Thyroid gland (tissue), 4 donors: ENCODE measurements at regions not wholly inside any gene's neighbourhood (a gene's known extent, or its start where the extent isn't known, plus 50 kb on each side); places are given as distances from the start of the nearest gene placed in this dataset.

Source experiments
- CTCF ChIP-seq, 6 experiments: fragments of 200-600 bp in 3 of 6; fragments of 450-650 bp in 3 of 6; sonication (generic) in 3 of 6; IDR thresholded peaks; one replicate each; pipeline ENCODE4 v1.5.1; 2016 to 2019; ENCODE audit warnings: antibody characterized with exemption in 6 of 6, mild to moderate bottlenecking in 2 of 6, inconsistent platforms in 1 of 6, moderate library complexity in 1 of 6
- POLR2A ChIP-seq, 2 donors: fragments of 450-650 bp; IDR thresholded peaks; one replicate each; pipeline ENCODE4 v1.6.1; 2017; ENCODE audit warnings: antibody characterized with exemption in 2 of 2, mild to moderate bottlenecking in 2 of 2, moderate library complexity in 1 of 2

GRCh38 chr6:26305641-26305969 lies 59.4 kb upstream of the BTN3A2 start:
- TF ChIP-seq POLR2A (IDR thresholded peaks at IDR 0.05) (no peak), CTCF (IDR thresholded peaks at IDR 0.05) (no peak)
